Left ventricle myocardium inferior (tissue), 1 donor: ENCODE measurements at regions not wholly inside any gene's neighbourhood (a gene's known extent, or its start where the extent isn't known, plus 50 kb on each side); places are given as distances from the start of the nearest gene placed in this dataset.

Source experiments
- DNase-seq: peaks from one replicate; pipeline ENCODE4 v3.0.0-alpha.2; 2020
- H3K27ac ChIP-seq: fragments of 200-600 bp; replicated peaks from 2 replicates; pipeline ENCODE4 v1.8.0; 2021
- H3K27me3 ChIP-seq: fragments of 200-600 bp; 2 replicates; pipeline ENCODE4 v1.8.0; 2021; ENCODE audit warnings: low read depth
- H3K36me3 ChIP-seq: fragments of 200-600 bp; 2 replicates; pipeline ENCODE4 v1.8.0; 2021
- H3K4me1 ChIP-seq: fragments of 200-600 bp; 2 replicates; pipeline ENCODE4 v1.8.0; 2021
- H3K4me3 ChIP-seq: fragments of 200-600 bp; 2 replicates; pipeline ENCODE4 v1.8.0; 2021; ENCODE audit warnings: mild to moderate bottlenecking, moderate library complexity
- H3K9me3 ChIP-seq: fragments of 200-600 bp; replicated peaks from 2 replicates; pipeline ENCODE4 v1.8.0; 2021
- CTCF ChIP-seq: fragments of 200-600 bp; IDR thresholded peaks from 2 replicates; pipeline ENCODE4 v1.8.0; 2021; ENCODE audit warnings: antibody characterized with exemption, mild to moderate bottlenecking, borderline replicate concordance
- intact Hi-C: fragments of 100-400 bp; cut with micrococcal nuclease; formaldehyde crosslinking; loops from one replicate; pipeline ENCODE4 v1.11.0; 2022
- donor health status: DM: no; HTN: yes; CAD: no; lungs with severe emphysema.

DNA sequence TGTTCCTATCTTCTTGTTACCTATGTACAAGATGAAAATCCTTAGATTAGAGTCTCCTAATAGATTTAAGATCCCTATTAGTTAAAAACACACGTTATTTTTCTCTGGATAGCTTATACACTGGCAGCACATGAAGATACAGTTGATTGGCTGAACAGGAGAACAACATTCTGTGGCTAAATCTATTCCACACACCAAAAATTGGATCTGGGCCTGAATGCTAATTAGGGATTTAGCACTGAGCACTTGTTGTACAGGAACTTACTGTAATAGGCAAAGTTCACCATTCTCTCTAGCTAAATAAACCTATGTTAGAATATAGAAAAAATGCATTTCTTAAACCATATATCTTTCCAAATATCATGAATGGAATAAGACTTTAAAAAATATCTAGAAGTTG, 117.1 kb upstream of the PTGFR start:
- Histone ChIP-seq H3K9me3 (no peaks in the 10 kb centered on the region), H3K4me1 (no peaks in the 10 kb centered on the region), H3K36me3 (no peaks in the 10 kb centered on the region), H3K27me3 (no peaks in the 10 kb centered on the region), H3K4me3 (no peak overlapping the region), H3K27ac (no peak overlapping the region)
- DNase-seq, result no peak
- intact Hi-C loops, result no loop called here
- TF ChIP-seq CTCF, result no peak

GRCh38 chr1:78375996-78376395, 114.8 kb upstream of the PTGFR start:
- intact Hi-C loops, result no loop called here

DNA sequence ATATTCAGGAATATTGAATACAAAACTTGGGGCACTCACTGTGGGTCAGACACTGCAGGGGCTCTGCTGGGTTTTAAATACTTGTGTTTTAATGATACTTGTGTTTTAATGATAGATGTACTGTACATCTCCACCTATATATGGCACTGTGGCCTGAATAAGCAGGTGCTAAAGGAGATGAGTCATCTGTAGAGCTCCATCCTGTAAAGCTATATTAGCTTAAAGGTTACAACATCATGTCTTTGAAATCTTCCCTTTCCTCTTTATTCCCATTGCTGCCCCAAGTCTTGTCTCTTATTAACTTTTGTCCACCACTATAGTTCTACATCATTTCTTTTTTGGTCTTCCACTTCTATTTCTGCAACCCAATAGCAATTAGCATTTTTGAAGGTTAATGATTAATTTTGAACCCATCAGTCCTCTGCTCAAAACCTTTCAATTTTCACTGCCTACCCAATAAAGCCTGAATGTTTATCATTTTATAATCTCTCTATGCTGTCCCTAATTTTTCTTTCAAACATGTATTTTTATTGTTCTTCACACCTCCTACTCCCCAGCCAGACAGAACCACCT, 113.3 kb upstream of the PTGFR start:
- Histone ChIP-seq H3K4me1 (no peaks in the 10 kb centered on the region), H3K27ac (no peak overlapping the region), H3K36me3 (no peaks in the 10 kb centered on the region), H3K9me3 (no peaks in the 10 kb centered on the region), H3K27me3 (no peaks in the 10 kb centered on the region), H3K4me3 (no peak overlapping the region)
- intact Hi-C loops, result no loop called here
- TF ChIP-seq CTCF, result no peak
- no peak for DNase-seq

More at GRCh38 chr1:78375996-78376395, 114.8 kb upstream of the PTGFR start:
- H3K27me3 ChIP-seq, result no peaks in the 10 kb centered on the region
- H3K4me3 ChIP-seq, result no peak overlapping the region
- no peaks in the 10 kb centered on the region for H3K36me3 ChIP-seq
- DNase-seq, result no peak
- H3K9me3 ChIP-seq, result no peaks in the 10 kb centered on the region
- H3K27ac ChIP-seq, result no peak overlapping the region
- TF ChIP-seq CTCF, result no peak
- no peaks in the 10 kb centered on the region for H3K4me1 ChIP-seq

GRCh38 chr1:78383923-78384322, 106.9 kb upstream of the PTGFR start:
- no peak overlapping the region for H3K27ac ChIP-seq
- no peak for TF ChIP-seq CTCF
- H3K27me3 ChIP-seq, result no peaks in the 10 kb centered on the region
- DNase-seq, result no peak
- H3K4me1 ChIP-seq, result no peaks in the 10 kb centered on the region
- no peaks in the 10 kb centered on the region for H3K9me3 ChIP-seq
- intact Hi-C loops, result no loop called here
- no peaks in the 10 kb centered on the region for H3K36me3 ChIP-seq
- no peak overlapping the region for H3K4me3 ChIP-seq

- intact Hi-C loops, result no loop called here
- Histone ChIP-seq H3K36me3 (no peaks in the 10 kb centered on the region), H3K4me3 (no peak overlapping the region), H3K9me3 (no peaks in the 10 kb centered on the region), H3K4me1 (no peaks in the 10 kb centered on the region), H3K27ac (no peak overlapping the region), H3K27me3 (no peaks in the 10 kb centered on the region)
- no peak for TF ChIP-seq CTCF
- DNase-seq, result no peak
These were observed 104.9 kb upstream of the PTGFR start for GRCh38 chr1:78385744-78386462.
